ENCODE measurements at regions not wholly inside any gene's neighbourhood (a gene's known extent, or its start where the extent isn't known, plus 50 kb on each side); places are given as distances from the start of the nearest gene placed in this dataset.
"Not testable (repeated sequence)": the region's sequence is repeated elsewhere in the genome, so short reads cannot be mapped to it uniquely, and the experiment has no call there.

GRCh38 chr1:146641534-146641933 lies 296.6 kb upstream of the NBPF12 start:
- not testable (repeated sequence) for H3K27ac ChIP-seq; DNase-seq (ENCODE audit: low read depth in 1 of 2, low spot score in 1 of 2); H3K9me3 ChIP-seq (ENCODE audit: low read depth); H3K36me3 ChIP-seq; H3K4me3 ChIP-seq; H3K4me1 ChIP-seq (ENCODE audit: low read depth); H3K27me3 ChIP-seq

- not testable (repeated sequence) for DNase-seq (ENCODE audit: low read depth in 1 of 2, low spot score in 1 of 2); H3K4me1 ChIP-seq (ENCODE audit: low read depth); H3K27ac ChIP-seq; H3K4me3 ChIP-seq; H3K36me3 ChIP-seq; H3K27me3 ChIP-seq; H3K9me3 ChIP-seq (ENCODE audit: low read depth)
Measured at GRCh38 chr1:146640671-146641070, 297.5 kb upstream of the NBPF12 start.

- not testable (repeated sequence) for H3K4me3 ChIP-seq; DNase-seq (ENCODE audit: low read depth in 1 of 2, low spot score in 1 of 2); H3K36me3 ChIP-seq; H3K9me3 ChIP-seq (ENCODE audit: low read depth); H3K27ac ChIP-seq; H3K27me3 ChIP-seq; H3K4me1 ChIP-seq (ENCODE audit: low read depth)
Measured at GRCh38 chr1:146630302-146630701, 307.8 kb upstream of the NBPF12 start.

GRCh38 chr1:146618582-146618981 lies 319.5 kb upstream of the NBPF12 start:
- not testable (repeated sequence) for H3K4me3 ChIP-seq; H3K27ac ChIP-seq; H3K4me1 ChIP-seq (ENCODE audit: low read depth); H3K9me3 ChIP-seq (ENCODE audit: low read depth); H3K27me3 ChIP-seq; DNase-seq (ENCODE audit: low read depth in 1 of 2, low spot score in 1 of 2); H3K36me3 ChIP-seq

- not testable (repeated sequence) for H3K4me1 ChIP-seq (ENCODE audit: low read depth); DNase-seq (ENCODE audit: low read depth in 1 of 2, low spot score in 1 of 2)
Measured at GRCh38 chr1:146604681-146605080, 333.4 kb upstream of the NBPF12 start.

GRCh38 chr1:146600720-146601307 lies 337.3 kb upstream of the NBPF12 start:
- not testable (repeated sequence) for H3K4me3 ChIP-seq; H3K27ac ChIP-seq; H3K27me3 ChIP-seq; H3K4me1 ChIP-seq (ENCODE audit: low read depth); H3K36me3 ChIP-seq; DNase-seq (ENCODE audit: low read depth in 1 of 2, low spot score in 1 of 2); H3K9me3 ChIP-seq (ENCODE audit: low read depth)

More at GRCh38 chr1:146604681-146605080, 333.4 kb upstream of the NBPF12 start:
- H3K27me3 ChIP-seq; H3K36me3 ChIP-seq; H3K27ac ChIP-seq; H3K4me3 ChIP-seq; H3K9me3 ChIP-seq (ENCODE audit: low read depth): not testable (repeated sequence)

GRCh38 chr1:146599906-146600305 lies 338.2 kb upstream of the NBPF12 start:
- H3K9me3 ChIP-seq (ENCODE audit: low read depth); H3K4me1 ChIP-seq (ENCODE audit: low read depth); H3K27ac ChIP-seq; DNase-seq (ENCODE audit: low read depth in 1 of 2, low spot score in 1 of 2); H3K4me3 ChIP-seq; H3K27me3 ChIP-seq; H3K36me3 ChIP-seq: not testable (repeated sequence)

GRCh38 chr1:146581229-146581628 lies 352.4 kb upstream of the NOTCH2NLA start:
- not testable (repeated sequence) for H3K27me3 ChIP-seq; H3K4me1 ChIP-seq (ENCODE audit: low read depth); DNase-seq (ENCODE audit: low read depth in 1 of 2, low spot score in 1 of 2); H3K27ac ChIP-seq; H3K9me3 ChIP-seq (ENCODE audit: low read depth); H3K36me3 ChIP-seq; H3K4me3 ChIP-seq

- not testable (repeated sequence) for H3K4me3 ChIP-seq; H3K27ac ChIP-seq; DNase-seq (ENCODE audit: low read depth in 1 of 2, low spot score in 1 of 2); H3K4me1 ChIP-seq (ENCODE audit: low read depth); H3K9me3 ChIP-seq (ENCODE audit: low read depth); H3K36me3 ChIP-seq; H3K27me3 ChIP-seq
Measured at GRCh38 chr1:146567541-146567940, 338.7 kb upstream of the NOTCH2NLA start.

- H3K4me1 ChIP-seq (ENCODE audit: low read depth); DNase-seq (ENCODE audit: low read depth in 1 of 2, low spot score in 1 of 2); H3K36me3 ChIP-seq; H3K4me3 ChIP-seq; H3K27ac ChIP-seq; H3K27me3 ChIP-seq; H3K9me3 ChIP-seq (ENCODE audit: low read depth): not testable (repeated sequence)
Measured at GRCh38 chr1:146558032-146558431, 329.2 kb upstream of the NOTCH2NLA start.

GRCh38 chr1:146556405-146556804 lies 327.6 kb upstream of the NOTCH2NLA start:
- H3K9me3 ChIP-seq (ENCODE audit: low read depth); H3K27ac ChIP-seq; H3K27me3 ChIP-seq; H3K4me1 ChIP-seq (ENCODE audit: low read depth); H3K4me3 ChIP-seq; DNase-seq (ENCODE audit: low read depth in 1 of 2, low spot score in 1 of 2); H3K36me3 ChIP-seq: not testable (repeated sequence)

- H3K4me3 ChIP-seq; H3K9me3 ChIP-seq (ENCODE audit: low read depth); H3K27ac ChIP-seq; H3K4me1 ChIP-seq (ENCODE audit: low read depth); H3K27me3 ChIP-seq; DNase-seq (ENCODE audit: low read depth in 1 of 2, low spot score in 1 of 2); H3K36me3 ChIP-seq: not testable (repeated sequence)
Measured at GRCh38 chr1:146552414-146552813, 323.6 kb upstream of the NOTCH2NLA start.

- not testable (repeated sequence) for H3K27ac ChIP-seq; DNase-seq (ENCODE audit: low read depth in 1 of 2, low spot score in 1 of 2); H3K27me3 ChIP-seq; H3K4me1 ChIP-seq (ENCODE audit: low read depth); H3K36me3 ChIP-seq; H3K4me3 ChIP-seq; H3K9me3 ChIP-seq (ENCODE audit: low read depth)
Measured at GRCh38 chr1:146548684-146549083, 319.9 kb upstream of the NOTCH2NLA start.

- not testable (repeated sequence) for H3K9me3 ChIP-seq (ENCODE audit: low read depth); H3K4me3 ChIP-seq; H3K27ac ChIP-seq; H3K4me1 ChIP-seq (ENCODE audit: low read depth); DNase-seq (ENCODE audit: low read depth in 1 of 2, low spot score in 1 of 2); H3K27me3 ChIP-seq; H3K36me3 ChIP-seq
Measured at GRCh38 chr1:146546189-146546588, 317.4 kb upstream of the NOTCH2NLA start.

GRCh38 chr1:146537775-146538373 lies 309.1 kb upstream of the NOTCH2NLA start:
- not testable (repeated sequence) for DNase-seq (ENCODE audit: low read depth in 1 of 2, low spot score in 1 of 2); H3K4me1 ChIP-seq (ENCODE audit: low read depth); H3K27ac ChIP-seq; H3K9me3 ChIP-seq (ENCODE audit: low read depth); H3K36me3 ChIP-seq; H3K27me3 ChIP-seq; H3K4me3 ChIP-seq

Data from cardiac muscle cell (in vitro differentiated cells and primary cell).